ENCODE measurements at regions not wholly inside any gene's neighbourhood (a gene's known extent, or its start where the extent isn't known, plus 50 kb on each side); places are given as distances from the start of the nearest gene placed in this dataset.

DNA sequence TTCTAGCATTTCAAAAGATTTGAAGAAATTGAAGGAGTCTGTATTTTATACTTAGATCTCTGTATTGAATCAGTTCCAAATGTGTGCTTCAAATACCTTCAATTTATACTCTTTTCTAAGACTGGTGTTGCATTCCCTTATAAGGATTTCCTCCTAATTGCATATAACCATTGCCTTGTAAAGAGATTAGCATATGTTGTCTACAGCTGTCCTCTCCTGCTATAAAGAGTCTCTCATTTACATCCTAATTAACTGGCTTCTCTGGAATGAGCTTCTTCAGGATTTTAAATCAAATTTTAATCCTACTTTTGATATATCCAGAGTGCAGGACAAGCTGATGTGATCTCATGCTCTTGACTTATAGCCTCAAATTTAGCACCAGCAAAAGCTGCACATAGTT is 957.3 kb downstream of the XPNPEP1 start:
- H3K4me1 ChIP-seq (ENCODE audit: control insufficient read depth, insufficient read depth, low read length): no peaks in the 10 kb centered on the region
- H3K18ac ChIP-seq (ENCODE audit: low read depth, low read length): no peak overlapping the region
- no peak overlapping the region for H2BK15ac ChIP-seq (ENCODE audit: low read depth, low read length)
- no peaks in the 10 kb centered on the region for H3K9me1 ChIP-seq (ENCODE audit: insufficient read depth, low read length)
- H2BK120ac ChIP-seq (ENCODE audit: low read depth, low read length): no peak overlapping the region
- H3K9ac ChIP-seq (ENCODE audit: low read depth, low read length): no peak overlapping the region
- dilution Hi-C loops (cut with HindIII; ENCODE audit: low sequenced_read_pairs, unreplicated experiment): no loop called here
- H3K56ac ChIP-seq (ENCODE audit: extremely low read depth, insufficient read depth, low read length): no peak overlapping the region
- H4K91ac ChIP-seq (ENCODE audit: insufficient read depth, low read depth, low read length): no peak overlapping the region
- ATAC-seq (ENCODE audit: low read depth) (no peak), DNase-seq (no peak)
- H3K36me3 ChIP-seq (ENCODE audit: control insufficient read depth, insufficient read depth, low read length): no peaks in the 10 kb centered on the region
- no peaks in the 10 kb centered on the region for H3K9me3 ChIP-seq (ENCODE audit: control insufficient read depth, insufficient read depth, low read length)
- H3K4me3 ChIP-seq (ENCODE audit: insufficient read depth, low read depth, low read length): no peak overlapping the region
- no peak overlapping the region for H2BK20ac ChIP-seq (ENCODE audit: low read depth, low read length)
- BruUV-seq (replicated peaks): no TSS peak
- intact Hi-C loops (cut with micrococcal nuclease): no loop called here
- in situ Hi-C loops (cut with MboI; ENCODE audit: low sequenced_read_pairs): no loop called here
- CTCF ChIA-PET: interaction anchor here (0.6 kb wide), 1 partner anchor 25 kb away, joined by 3 read pairs; no protein-coding TSS in a partner anchor
- H4K8ac ChIP-seq (ENCODE audit: low read depth in 2 of 2, low read length in 2 of 2): no peak overlapping the region
- no peak overlapping the region for H3K23ac ChIP-seq (ENCODE audit: low read depth, low read length)
- TF ChIP-seq MAZ (IDR thresholded peaks at IDR 0.05; ENCODE audit: borderline replicate concordance, low read depth, low read length): no peak
- TF ChIP-seq SMC3 (IDR thresholded peaks at IDR 0.05; ENCODE audit: low read depth, low read length): no peak
- TF ChIP-seq, protein P1, sequence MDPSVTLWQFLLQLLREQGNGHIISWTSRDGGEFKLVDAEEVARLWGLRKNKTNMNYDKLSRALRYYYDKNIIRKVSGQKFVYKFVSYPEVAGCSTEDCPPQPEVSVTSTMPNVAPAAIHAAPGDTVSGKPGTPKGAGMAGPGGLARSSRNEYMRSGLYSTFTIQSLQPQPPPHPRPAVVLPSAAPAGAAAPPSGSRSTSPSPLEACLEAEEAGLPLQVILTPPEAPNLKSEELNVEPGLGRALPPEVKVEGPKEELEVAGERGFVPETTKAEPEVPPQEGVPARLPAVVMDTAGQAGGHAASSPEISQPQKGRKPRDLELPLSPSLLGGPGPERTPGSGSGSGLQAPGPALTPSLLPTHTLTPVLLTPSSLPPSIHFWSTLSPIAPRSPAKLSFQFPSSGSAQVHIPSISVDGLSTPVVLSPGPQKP (IDR thresholded peaks at IDR 0.05; ENCODE audit: borderline replicate concordance, low read depth, low read length): no peak
- no peak for TF ChIP-seq POLR2A (IDR thresholded peaks at IDR 0.05; ENCODE audit: low read depth, low read length)
- no peak for TF ChIP-seq RAD21 (IDR thresholded peaks at IDR 0.05; ENCODE audit: low read length)
- TF ChIP-seq CHD1 (IDR thresholded peaks at IDR 0.05; ENCODE audit: low read depth, low read length): no peak
- no peak for TF ChIP-seq MAFK (IDR thresholded peaks at IDR 0.05; ENCODE audit: low read depth, low read length)
- no peak for TF ChIP-seq BHLHE40 (IDR thresholded peaks at IDR 0.05; ENCODE audit: low read depth, low read length)
- no peak for TF ChIP-seq CEBPB (IDR thresholded peaks at IDR 0.05; ENCODE audit: low read depth, low read length)
- TF ChIP-seq RFX5 (IDR thresholded peaks at IDR 0.05; ENCODE audit: low read depth, low read length): no peak
- no peak for TF ChIP-seq FOS (IDR thresholded peaks at IDR 0.05; ENCODE audit: low read depth, low read length)
- TF ChIP-seq, protein P2, sequence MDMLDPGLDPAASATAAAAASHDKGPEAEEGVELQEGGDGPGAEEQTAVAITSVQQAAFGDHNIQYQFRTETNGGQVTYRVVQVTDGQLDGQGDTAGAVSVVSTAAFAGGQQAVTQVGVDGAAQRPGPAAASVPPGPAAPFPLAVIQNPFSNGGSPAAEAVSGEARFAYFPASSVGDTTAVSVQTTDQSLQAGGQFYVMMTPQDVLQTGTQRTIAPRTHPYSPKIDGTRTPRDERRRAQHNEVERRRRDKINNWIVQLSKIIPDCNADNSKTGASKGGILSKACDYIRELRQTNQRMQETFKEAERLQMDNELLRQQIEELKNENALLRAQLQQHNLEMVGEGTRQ (IDR thresholded peaks at IDR 0.05; ENCODE audit: low read depth, low read length): no peak
- no peak for TF ChIP-seq MXI1 (IDR thresholded peaks at IDR 0.05; ENCODE audit: borderline replicate concordance, low read depth, low read length)
- no peak for TF ChIP-seq RCOR1 (IDR thresholded peaks at IDR 0.05; ENCODE audit: insufficient replicate concordance, low read length)
- no peak for TF ChIP-seq NFE2L2 (IDR thresholded peaks at IDR 0.05; ENCODE audit: low read depth, low read length)
- TF ChIP-seq, protein P3, sequence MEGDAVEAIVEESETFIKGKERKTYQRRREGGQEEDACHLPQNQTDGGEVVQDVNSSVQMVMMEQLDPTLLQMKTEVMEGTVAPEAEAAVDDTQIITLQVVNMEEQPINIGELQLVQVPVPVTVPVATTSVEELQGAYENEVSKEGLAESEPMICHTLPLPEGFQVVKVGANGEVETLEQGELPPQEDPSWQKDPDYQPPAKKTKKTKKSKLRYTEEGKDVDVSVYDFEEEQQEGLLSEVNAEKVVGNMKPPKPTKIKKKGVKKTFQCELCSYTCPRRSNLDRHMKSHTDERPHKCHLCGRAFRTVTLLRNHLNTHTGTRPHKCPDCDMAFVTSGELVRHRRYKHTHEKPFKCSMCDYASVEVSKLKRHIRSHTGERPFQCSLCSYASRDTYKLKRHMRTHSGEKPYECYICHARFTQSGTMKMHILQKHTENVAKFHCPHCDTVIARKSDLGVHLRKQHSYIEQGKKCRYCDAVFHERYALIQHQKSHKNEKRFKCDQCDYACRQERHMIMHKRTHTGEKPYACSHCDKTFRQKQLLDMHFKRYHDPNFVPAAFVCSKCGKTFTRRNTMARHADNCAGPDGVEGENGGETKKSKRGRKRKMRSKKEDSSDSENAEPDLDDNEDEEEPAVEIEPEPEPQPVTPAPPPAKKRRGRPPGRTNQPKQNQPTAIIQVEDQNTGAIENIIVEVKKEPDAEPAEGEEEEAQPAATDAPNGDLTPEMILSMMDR (conservative IDR thresholded peaks at IDR 0.05; ENCODE audit: low read depth, low read length): no peak
- H2AFZ ChIP-seq (replicated peaks; ENCODE audit: low read length, poor library complexity): no peak overlapping the region
- H2BK5ac ChIP-seq (ENCODE audit: low read depth, low read length, poor library complexity, severe bottlenecking): no peak overlapping the region
- H2AK5ac ChIP-seq (ENCODE audit: low read depth, low read length): no peak overlapping the region
- H3K79me1 ChIP-seq (ENCODE audit: low read depth in 1 of 2, low read length in 2 of 2): no peaks in the 10 kb centered on the region
- H3K27me3 ChIP-seq (ENCODE audit: control insufficient read depth, insufficient read depth, low read length): no peaks in the 10 kb centered on the region
- H3K4me2 ChIP-seq (ENCODE audit: low read depth, low read length): no peak overlapping the region
- no peaks in the 10 kb centered on the region for H4K20me1 ChIP-seq (ENCODE audit: insufficient read depth, low read length)
- H3K14ac ChIP-seq (replicated peaks; ENCODE audit: low read depth, low read length): no peak overlapping the region
- POLR2A ChIA-PET (ENCODE audit: unreplicated experiment): no interaction called here
- no peak overlapping the region for H3K4ac ChIP-seq (ENCODE audit: low read depth, low read length)
- H3K27ac ChIP-seq (ENCODE audit: insufficient read depth, low read length): no peak overlapping the region
- no peak overlapping the region for H4K5ac ChIP-seq (ENCODE audit: low read depth, low read length)
- no peak overlapping the region for H2AK9ac ChIP-seq (replicated peaks; ENCODE audit: low read depth, low read length, poor library complexity)

Measured in IMR-90 (cell line).